A549 (cell line): ENCODE measurements at regions not wholly inside any gene's neighbourhood (a gene's known extent, or its start where the extent isn't known, plus 50 kb on each side); places are given as distances from the start of the nearest gene placed in this dataset.

Experiments used
- ATAC-seq, 2 experiments: fragments of 200-7000 bp in 1 of 2; fragments of >200 bp in 1 of 2; cut with Nextera tagmentation in 1 of 2; cut with Tn5 transposase in 1 of 2; 3 replicates each; pipeline versions ENCODE4 v1.8.0 to v1.9.1; 2018 to 2020; ENCODE audit warnings: mild to moderate bottlenecking in 1 of 2, moderate library complexity in 1 of 2
- CTCF ChIA-PET: fragments of 300-600 bp; sonication (Branson Sonifier 250); formaldehyde crosslinking; extraction: SDS; loops from one replicate; lab custom pipeline; 2021; ENCODE audit warnings: antibody characterized with exemption, inconsistent platforms; lab: Yijun Ruan, JAX
- POLR2A ChIA-PET: fragments of 350-600 bp; formaldehyde crosslinking; extraction: SDS; loops from one replicate; lab custom pipeline; 2021; ENCODE audit warnings: antibody characterized with exemption, inconsistent platforms; lab: Yijun Ruan, JAX
- DNase-seq, 2 experiments: peaks; one replicate each; pipeline versions ENCODE4 v3.0.0 to v3.0.0-alpha.2; 2011 to 2016; ENCODE audit warnings: low read depth in 1 of 2, low spot score in 1 of 2
- FAIRE-seq: peaks from 2 replicates; lab custom pipeline; 2011; peaks lifted over from hg19 to GRCh38; lab: Jason Lieb, UNC
- H3K27ac ChIP-seq, 2 experiments: fragments of >200 bp; sonication (Bioruptor Twin); formaldehyde crosslinking; 3 replicates each; pipeline ENCODE4 v1.5.1; 2016 to 2017
- H3K4me1 ChIP-seq: fragments of >200 bp; sonication (Bioruptor Twin); formaldehyde crosslinking; 3 replicates; pipeline ENCODE4 v1.6.1; 2016
- H3K4me2 ChIP-seq: fragments of >200 bp; sonication (Bioruptor Twin); formaldehyde crosslinking; 3 replicates; pipeline ENCODE4 v1.6.1; 2016
- H3K4me3 ChIP-seq: fragments of >200 bp; sonication (Bioruptor Twin); formaldehyde crosslinking; 3 replicates; pipeline ENCODE4 v1.5.1; 2016
- H3K9me3 ChIP-seq: fragments of >200 bp; sonication (Bioruptor Twin); formaldehyde crosslinking; 3 replicates; pipeline ENCODE4 v1.6.1; 2016
- BCL3 ChIP-seq: fragments of >200 bp; sonication (Bioruptor Twin); formaldehyde crosslinking; IDR thresholded peaks from 3 replicates; pipeline ENCODE4 v1.6.1; 2016
- CBX2 ChIP-seq: fragments of 200-600 bp; sonication (generic); IDR thresholded peaks from 2 replicates; pipeline ENCODE4 v1.6.1; 2016; ENCODE audit warnings: low read depth, mild to moderate bottlenecking, borderline replicate concordance
- CBX8 ChIP-seq: fragments of 200-600 bp; sonication (generic); IDR thresholded peaks from 2 replicates; pipeline ENCODE4 v1.6.1; 2016
- CHD2 ChIP-seq: fragments of 150-350 bp; IDR thresholded peaks from 2 replicates; pipeline ENCODE4 v1.6.1; 2014; ENCODE audit warnings: low read length; ENCODE audit not compliant: partially characterized antibody
- CHD4 ChIP-seq: fragments of 200-600 bp; sonication (generic); IDR thresholded peaks from 2 replicates; pipeline ENCODE4 v1.6.1; 2016; ENCODE audit warnings: antibody characterized with exemption, mild to moderate bottlenecking, borderline replicate concordance
- ELK1 ChIP-seq: fragments of 150-350 bp; IDR thresholded peaks from 2 replicates; pipeline ENCODE4 v1.6.1; 2014; ENCODE audit warnings: low read depth, mild to moderate bottlenecking, low read length
- FOSL2 ChIP-seq, 2 experiments: fragments of 450-650 bp in 1 of 2; fragments of >200 bp in 1 of 2; sonication (Bioruptor Twin) in 1 of 2; formaldehyde crosslinking; IDR thresholded peaks; 2 replicates each; pipeline versions ENCODE4 v1.5.0 to v1.6.1; 2016 to 2020; ENCODE audit warnings: mild to moderate bottlenecking in 1 of 2, moderate library complexity in 1 of 2
- GATA3 ChIP-seq: IDR thresholded peaks from 2 replicates; pipeline ENCODE4 v1.6.1; 2012; ENCODE audit warnings: borderline replicate concordance
- HES2 ChIP-seq: fragments of >200 bp; sonication (Bioruptor Twin); formaldehyde crosslinking; IDR thresholded peaks from 2 replicates; pipeline ENCODE4 v1.6.1; 2016
- HEYL ChIP-seq: fragments of 250-450 bp; sonication (Bioruptor Pico); IDR thresholded peaks from 2 replicates; pipeline ENCODE4 v1.8.0; 2021; ENCODE audit warnings: mild to moderate bottlenecking, moderate library complexity
- HOXA7 ChIP-seq: fragments of 250-450 bp; sonication (Bioruptor Pico); IDR thresholded peaks from 2 replicates; pipeline ENCODE4 v1.5.0; 2020; ENCODE audit warnings: mild to moderate bottlenecking, moderate library complexity
- HOXB13 ChIP-seq: fragments of 250-450 bp; sonication (Bioruptor Pico); IDR thresholded peaks from 2 replicates; pipeline ENCODE4 v1.5.0; 2020; ENCODE audit warnings: low read depth, mild to moderate bottlenecking, moderate library complexity
- HOXB5 ChIP-seq: fragments of 250-450 bp; sonication (Bioruptor Pico); IDR thresholded peaks from 2 replicates; pipeline ENCODE4 v1.5.0; 2020; ENCODE audit warnings: mild to moderate bottlenecking, moderate library complexity
- MAFK ChIP-seq: fragments of 450-650 bp; IDR thresholded peaks from 2 replicates; pipeline ENCODE4 v1.6.1; 2014; ENCODE audit not compliant: partially characterized antibody
- MYC ChIP-seq: IDR thresholded peaks from 2 replicates; pipeline ENCODE4 v1.6.1; 2012; ENCODE audit warnings: mild to moderate bottlenecking, inconsistent platforms, low read length, improper control_type of control experiment, borderline replicate concordance
- NPAS2 ChIP-seq: fragments of 250-450 bp; sonication (Bioruptor Pico); IDR thresholded peaks from 2 replicates; pipeline ENCODE4 v1.8.0; 2022; ENCODE audit warnings: mild to moderate bottlenecking, moderate library complexity, borderline replicate concordance
- NR3C1 ChIP-seq: fragments of >200 bp; sonication (Bioruptor Twin); formaldehyde crosslinking; IDR thresholded peaks from 3 replicates; pipeline ENCODE4 v1.6.1; 2017
- PHF8 ChIP-seq: fragments of 200-600 bp; sonication (generic); IDR thresholded peaks from 2 replicates; pipeline ENCODE4 v1.6.1; 2016; ENCODE audit warnings: low read depth, mild to moderate bottlenecking, antibody characterized with exemption, moderate library complexity, borderline replicate concordance
- POLR2A ChIP-seq: IDR thresholded peaks from 2 replicates; pipeline ENCODE4 v1.6.1; 2012; ENCODE audit warnings: mild to moderate bottlenecking, low read length
- POLR2AphosphoS2 ChIP-seq: conservative IDR thresholded peaks from 2 replicates; pipeline ENCODE4 v1.6.1; 2012; ENCODE audit warnings: low read length, improper control_type of control experiment, inconsistent platforms
- RAD21 ChIP-seq, 2 experiments: fragments of >200 bp in 1 of 2; sonication (Bioruptor Twin) in 1 of 2; formaldehyde crosslinking in 1 of 2; IDR thresholded peaks in 1 of 2; conservative IDR thresholded peaks in 1 of 2; 2 replicates in 1 of 2; 3 replicates in 1 of 2; pipeline ENCODE4 v1.6.1; 2012 to 2018; ENCODE audit warnings: inconsistent platforms in 1 of 2
- SMC3 ChIP-seq: fragments of >200 bp; sonication (Bioruptor Twin); formaldehyde crosslinking; IDR thresholded peaks from 3 replicates; pipeline ENCODE4 v1.6.1; 2018; ENCODE audit warnings: inconsistent platforms
- TP53 ChIP-seq: fragments of 250-450 bp; sonication (Bioruptor Pico); IDR thresholded peaks from 2 replicates; pipeline ENCODE4 v1.5.0; 2021; ENCODE audit warnings: mild to moderate bottlenecking, moderate library complexity
- USF2 ChIP-seq: fragments of 450-650 bp; IDR thresholded peaks from 2 replicates; pipeline ENCODE4 v1.6.1; 2014; ENCODE audit warnings: antibody characterized with exemption
- ZC3H11A ChIP-seq: fragments of 450-650 bp; IDR thresholded peaks from 2 replicates; pipeline ENCODE4 v1.6.1; 2014; ENCODE audit warnings: antibody characterized with exemption, mild to moderate bottlenecking
- ZSCAN20 ChIP-seq: fragments of 250-450 bp; sonication (Bioruptor Pico); IDR thresholded peaks from 2 replicates; pipeline ENCODE4 v1.8.0; 2022; ENCODE audit warnings: mild to moderate bottlenecking, moderate library complexity
- WGBS: methylation state at CpG from one replicate; pipeline ENCODE4 v1.1.6; 2017; ENCODE audit errors: missing lambda C conversion rate; 5-methylcytosine and 5-hydroxymethylcytosine counted together

GRCh38 chr4:44071959-44072955, 376.4 kb downstream of the KCTD8 start:
- ChIA-PET CTCF (no interaction called here), POLR2A (no interaction called here)
- H3K4me2 ChIP-seq = no peak overlapping the region
- no peak overlapping the region for H3K27ac ChIP-seq
- no peaks in the 10 kb centered on the region for H3K9me3 ChIP-seq
- no peak for FAIRE-seq
- no peaks in the 10 kb centered on the region for H3K4me1 ChIP-seq
- no peak overlapping the region for H3K4me3 ChIP-seq
- ATAC-seq = no peak
- WGBS = 1% methylated on average over 3 of the region's 12 CpGs
- TF ChIP-seq TP53 (CRISPR knock-in tag) (no peak), MAFK (no peak), USF2 (no peak), ELK1 (no peak), HOXA7 (no peak), CHD4 (no peak), HEYL (CRISPR knock-in tag) (no peak), NPAS2 (no peak), CHD2 (no peak), CBX8 (no peak), POLR2AphosphoS2 (no peak)
- TF ChIP-seq, all 56 proteins: peak for 0
- no peak for DNase-seq

- no peak for ATAC-seq
- no peak overlapping the region for H3K4me2 ChIP-seq
Measured at GRCh38 chr4:44086753-44087152, 361.9 kb downstream of the KCTD8 start.

GRCh38 chr4:44093390-44093789, 355.2 kb downstream of the KCTD8 start:
- POLR2A ChIA-PET = no interaction called here
- ATAC-seq (no peak), DNase-seq (no peak), FAIRE-seq (no peak)
- CTCF ChIA-PET = no interaction called here
- H3K27ac ChIP-seq = no peak overlapping the region
- no peak overlapping the region for H3K4me3 ChIP-seq
- no peaks in the 10 kb centered on the region for H3K4me1 ChIP-seq
- TF ChIP-seq GATA3 (no peak), NPAS2 (no peak), CHD2 (no peak), MYC (no peak), HOXB13 (no peak), BCL3 (no peak), HES2 (no peak), CBX2 (no peak), POLR2A (no peak), RAD21 (conservative IDR thresholded peaks at IDR 0.05 in 1 of 2, IDR thresholded peaks at IDR 0.05 in 1 of 2) (no peak), CBX8 (no peak), ELK1 (no peak), FOSL2 (IDR thresholded peaks at IDR 0.05) (no peak), FOSL2 (CRISPR knock-in tag; IDR thresholded peaks at IDR 0.05) (no peak), ZSCAN20 (CRISPR knock-in tag) (no peak), HOXB5 (no peak)
- no peaks in the 10 kb centered on the region for H3K9me3 ChIP-seq
- H3K4me2 ChIP-seq = no peak overlapping the region

More at GRCh38 chr4:44086753-44087152, 361.9 kb downstream of the KCTD8 start:
- ChIA-PET CTCF (no interaction called here), POLR2A (no interaction called here)
- Histone ChIP-seq H3K4me1 (no peaks in the 10 kb centered on the region), H3K27ac (no peak overlapping the region), H3K9me3 (no peaks in the 10 kb centered on the region), H3K4me3 (no peak overlapping the region)
- no peak for FAIRE-seq
- no peak for DNase-seq
- TF ChIP-seq NPAS2 (no peak), HOXA7 (no peak), NR3C1 (no peak), PHF8 (no peak), SMC3 (no peak), TP53 (CRISPR knock-in tag) (no peak), ZC3H11A (no peak), ELK1 (no peak)
